Keratinocyte (primary cell): ENCODE measurements at regions not wholly inside any gene's neighbourhood (a gene's known extent, or its start where the extent isn't known, plus 50 kb on each side); places are given as distances from the start of the nearest gene placed in this dataset.

Source experiments
- CTCF ChIP-seq, 3 experiments: IDR thresholded peaks in 1 of 3; conservative IDR thresholded peaks in 1 of 3; optimal IDR thresholded peaks in 1 of 3; 2 replicates in 2 of 3; 3 replicates in 1 of 3; pipeline versions ENCODE3 to v1.5.1; 2011; ENCODE audit warnings: low read length in 3 of 3, mild to moderate bottlenecking in 3 of 3, moderate library complexity in 2 of 3, control low read depth in 1 of 3, inconsistent platforms in 1 of 3; ENCODE audit not compliant: insufficient read depth in 2 of 3; ENCODE audit errors: extremely low read depth in 1 of 3
- EZH2 ChIP-seq: IDR thresholded peaks from one replicate; pipeline ENCODE4 v1.6.1; 2012; ENCODE audit warnings: inconsistent platforms, mild to moderate bottlenecking, low read length, moderate library complexity

DNA sequence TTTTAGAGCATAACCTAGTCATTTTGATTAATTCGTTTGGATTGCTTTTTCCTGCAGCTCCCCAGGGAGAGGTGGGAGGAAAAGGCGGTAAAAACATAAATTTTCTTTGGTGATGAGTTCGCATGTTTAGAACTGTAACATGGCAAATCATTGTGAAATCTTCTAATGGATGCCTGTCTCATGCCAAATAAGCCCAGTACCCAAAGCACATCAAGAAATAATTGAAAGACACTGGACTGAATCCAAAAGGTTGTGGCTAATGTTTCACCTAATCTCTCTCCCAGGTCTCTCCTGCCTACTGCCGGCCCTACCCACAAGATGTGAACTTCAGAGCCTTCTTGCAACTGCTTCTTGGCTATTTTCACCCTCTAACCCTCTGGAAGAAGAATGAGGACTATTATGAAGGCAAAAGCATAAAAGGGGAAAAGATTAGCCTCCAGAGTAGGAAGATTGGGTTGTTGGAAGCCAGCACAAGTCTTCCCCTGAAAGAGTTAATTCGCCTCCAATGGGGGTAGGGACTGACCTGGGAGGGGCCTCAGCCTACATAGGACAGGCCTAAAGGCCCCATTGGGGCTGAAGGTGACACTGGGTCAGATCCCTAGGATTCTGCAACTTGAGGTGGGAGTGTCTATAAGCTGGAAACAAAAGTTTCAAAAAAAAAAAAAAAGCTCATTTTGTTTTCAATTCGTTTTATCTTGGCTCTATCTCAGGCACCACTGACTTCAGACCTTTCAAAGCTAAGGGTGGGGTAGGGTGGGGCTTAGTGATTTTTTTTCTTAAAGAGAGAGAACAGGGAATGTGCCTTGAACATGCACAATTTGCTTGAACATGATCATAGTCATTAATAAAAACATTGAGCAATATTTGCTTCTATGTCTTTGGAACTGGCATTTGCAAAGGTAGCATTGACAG, 278.6 kb upstream of the KLF3 start:
- TF ChIP-seq CTCF (optimal IDR thresholded peaks at IDR 0.05 in 1 of 3, IDR thresholded peaks at IDR 0.05 in 1 of 3, conservative IDR thresholded peaks at IDR 0.05 in 1 of 3; ENCODE audit: extremely low read depth in 1 of 3, insufficient read depth in 2 of 3, low read length in 3 of 3) (no peak), EZH2 (no peak)
